K562 (cell line): ENCODE measurements at regions not wholly inside any gene's neighbourhood (a gene's known extent, or its start where the extent isn't known, plus 50 kb on each side); places are given as distances from the start of the nearest gene placed in this dataset.

Experiments used
- ATAC-seq: fragments of 200-7000 bp; cut with Tn5 transposase; 3 replicates; pipeline ENCODE4 v1.9.1; 2020; ENCODE audit warnings: moderate library complexity
- BruUV-seq: library from RNA; stranded (reverse); fragments of 400-500 nt; replicated peaks from 2 replicates; lab custom pipeline; 2021; lab: Mats Ljungman, UMichigan
- CTCF ChIA-PET: fragments of 300-600 bp; formaldehyde crosslinking; extraction: SDS; loops from one replicate; lab custom pipeline; 2021; ENCODE audit warnings: low intra/inter-chr PET ratio; lab: Yijun Ruan, JAX
- POLR2A ChIA-PET: fragments of 300-600, 350-650 bp; sonication (Branson Sonifier 250); formaldehyde crosslinking; extraction: SDS; loops from one replicate; lab custom pipeline; 2021; ENCODE audit warnings: antibody characterized with exemption, inconsistent platforms; lab: Yijun Ruan, JAX
- DNase-seq, 4 experiments: peaks; one replicate each; pipeline versions ENCODE4 v3.0.0 to v3.0.0-alpha.2; 2011 to 2018; ENCODE audit warnings: low spot score in 3 of 4, mixed read lengths in 3 of 4; ENCODE audit errors: extremely low read depth in 1 of 4
- FAIRE-seq: peaks from 2 replicates; lab custom pipeline; 2011; peaks lifted over from hg19 to GRCh38; lab: Jason Lieb, UNC
- H2AFZ ChIP-seq: 2 replicates; pipeline ENCODE4 v1.6.0; 2011; ENCODE audit warnings: low read depth, low read length, control low read depth, inconsistent platforms
- H3K27ac ChIP-seq: fragments of 200-600 bp; 3 replicates; pipeline ENCODE4 v1.8.0; 2011; ENCODE audit warnings: low read depth, mild to moderate bottlenecking, control low read depth, inconsistent platforms, low read length, moderate library complexity, mixed read lengths; ENCODE audit errors: extremely low read depth
- H3K27me3 ChIP-seq, 2 experiments: fragments of 300-600 bp in 1 of 2; 2 replicates in 1 of 2; 3 replicates in 1 of 2; pipeline versions ENCODE4 v1.6.0 to v1.8.0; 2011; ENCODE audit warnings: inconsistent platforms in 2 of 2, low read length in 2 of 2, mild to moderate bottlenecking in 1 of 2, mixed read lengths in 1 of 2, moderate library complexity in 1 of 2; ENCODE audit not compliant: control insufficient read depth in 2 of 2, insufficient read depth in 2 of 2
- H3K36me3 ChIP-seq: fragments of 300-600 bp; 3 replicates; pipeline ENCODE4 v1.8.0; 2011; ENCODE audit warnings: mild to moderate bottlenecking, low read length, inconsistent platforms; ENCODE audit not compliant: control insufficient read depth, insufficient read depth
- H3K4me1 ChIP-seq, 2 experiments: fragments of 200-600 bp in 1 of 2; replicated peaks in 1 of 2; 2 replicates in 1 of 2; 3 replicates in 1 of 2; pipeline versions ENCODE4 v1.5.1 to v1.8.0; 2011; ENCODE audit warnings: inconsistent platforms in 2 of 2, low read length in 2 of 2, mild to moderate bottlenecking in 1 of 2, mixed read lengths in 1 of 2, moderate library complexity in 1 of 2; ENCODE audit not compliant: control insufficient read depth in 2 of 2, insufficient read depth in 2 of 2
- H3K4me2 ChIP-seq: 2 replicates; pipeline ENCODE4 v1.6.1; 2011; ENCODE audit warnings: low read length, control low read depth, inconsistent platforms, mixed read lengths; ENCODE audit not compliant: insufficient read depth
- H3K4me3 ChIP-seq: fragments of 200-600 bp; sonication (generic), shearing (Covaris generic); 2 replicates; pipeline ENCODE4 v1.5.1; 2016; ENCODE audit warnings: control low read depth, inconsistent platforms
- H3K79me2 ChIP-seq: fragments of 200-600 bp; 3 replicates; pipeline ENCODE4 v1.8.0; 2011; ENCODE audit warnings: low read length, inconsistent platforms; ENCODE audit not compliant: control insufficient read depth, insufficient read depth
- H3K9ac ChIP-seq, 2 experiments: 2 replicates each; pipeline versions ENCODE4 v1.6.0 to v1.6.1; 2011; ENCODE audit warnings: low read depth in 2 of 2, low read length in 2 of 2, control low read depth in 1 of 2, inconsistent platforms in 1 of 2, mild to moderate bottlenecking in 1 of 2, mixed read lengths in 1 of 2; ENCODE audit not compliant: insufficient read depth in 1 of 2
- H3K9me1 ChIP-seq: one replicate; pipeline ENCODE4 v1.6.0; 2011; ENCODE audit warnings: inconsistent platforms, mild to moderate bottlenecking, low read length, moderate library complexity; ENCODE audit not compliant: control insufficient read depth, insufficient read depth
- H3K9me3 ChIP-seq: replicated peaks from 2 replicates; pipeline ENCODE4 v1.5.1; 2011; ENCODE audit warnings: low read depth, low read length, inconsistent platforms; ENCODE audit not compliant: control insufficient read depth, insufficient read depth
- H4K20me1 ChIP-seq: replicated peaks from 2 replicates; pipeline ENCODE4 v1.6.1; 2011; ENCODE audit warnings: low read length, inconsistent platforms, mixed read lengths; ENCODE audit not compliant: control insufficient read depth, insufficient read depth
- CUX1 ChIP-seq: fragments of 200-800 bp; sonication (Bioruptor generic); IDR thresholded peaks from 2 replicates; pipeline ENCODE4 v1.6.1; 2016; ENCODE audit warnings: missing genetic modification characterization, missing compliant biosample characterization
- ELF4 ChIP-seq: fragments of 450-650 bp; formaldehyde crosslinking; IDR thresholded peaks from 2 replicates; pipeline ENCODE4 v1.4.0; 2022; ENCODE audit warnings: missing genetic modification characterization
- HLTF ChIP-seq: fragments of 450-650 bp; IDR thresholded peaks from 2 replicates; pipeline ENCODE4 v1.6.1; 2016
- RUNX1 ChIP-seq: sonication (generic); IDR thresholded peaks from 2 replicates; pipeline ENCODE4 v1.6.1; 2016; ENCODE audit warnings: antibody characterized with exemption, low read depth
- SPI1 ChIP-seq: IDR thresholded peaks from 2 replicates; pipeline ENCODE4 v1.6.1; 2011; ENCODE audit warnings: low read depth, low read length, control low read depth, borderline replicate concordance
- SRSF3 ChIP-seq: fragments of 200-400 bp; formaldehyde crosslinking; IDR thresholded peaks from 2 replicates; pipeline ENCODE4 v1.6.1; 2016; ENCODE audit warnings: mild to moderate bottlenecking, low read length, moderate library complexity; ENCODE audit not compliant: insufficient read depth
- TFAP4 ChIP-seq: sonication (generic); formaldehyde crosslinking; IDR thresholded peaks from 2 replicates; pipeline ENCODE4 v1.8.0; 2022; ENCODE audit warnings: missing genetic modification reagents, mild to moderate bottlenecking, moderate library complexity, borderline replicate concordance
- ZC3H8 ChIP-seq: fragments of 450-650 bp; IDR thresholded peaks from 2 replicates; pipeline ENCODE4 v1.6.1; 2017
- ZKSCAN1 ChIP-seq: fragments of 150-350 bp; IDR thresholded peaks from 2 replicates; pipeline ENCODE4 v1.6.1; 2016; ENCODE audit warnings: low read depth, low read length
- ZMIZ1 ChIP-seq, 2 experiments: fragments of 150-350 bp in 1 of 2; IDR thresholded peaks; 2 replicates each; pipeline ENCODE4 v1.6.1; 2012 to 2016; ENCODE audit warnings: low read depth in 2 of 2, low read length in 2 of 2, mild to moderate bottlenecking in 1 of 2, moderate library complexity in 1 of 2
- WGBS: fragments of 100-300 bp; shearing (Covaris generic); methylation state at CpG from one replicate; pipeline ENCODE4 v1.1.6; 2016; ENCODE audit warnings: low coverage, mixed read lengths; ENCODE audit not compliant: insufficient coverage; ENCODE audit errors: missing lambda C conversion rate; 5-methylcytosine and 5-hydroxymethylcytosine counted together
- in situ Hi-C: fragments of 300-500 bp; cut with MboI; formaldehyde crosslinking; loops from 4 replicates; pipeline ENCODE4 v1.15.0; 2018; ENCODE audit warnings: inconsistent platforms, mixed read lengths
- intact Hi-C: fragments of 100-400 bp; cut with micrococcal nuclease; formaldehyde crosslinking; loops from 2 replicates; pipeline ENCODE4 v1.14.2; 2022

GRCh38 chr3:144809380-144809779, 837.8 kb downstream of the DIPK2A start:
- 0% methylated on average over 1 of the region's 1 CpG for WGBS

More at GRCh38 chr3:144809380-144809779, 837.8 kb downstream of the DIPK2A start:
- FAIRE-seq (no peak), ATAC-seq (no peak), DNase-seq (no peak)
- intact Hi-C loops, result no loop called here
- H3K36me3 ChIP-seq, result no peaks in the 10 kb centered on the region
- no TSS peak for BruUV-seq
- H3K27ac ChIP-seq, result no peak overlapping the region
- TF ChIP-seq ZKSCAN1, result no peak
- no peak for TF ChIP-seq SPI1
- no peak for TF ChIP-seq SRSF3
- no peak for TF ChIP-seq CUX1 (CRISPR knock-in tag)
- TF ChIP-seq ELF4 (CRISPR knock-in tag), result no peak
- TF ChIP-seq TFAP4 (CRISPR knock-in tag), result no peak
- TF ChIP-seq RUNX1, result no peak
- TF ChIP-seq HLTF, result no peak
- TF ChIP-seq ZMIZ1 (IDR thresholded peaks at IDR 0.05; ENCODE audit: low read depth in 2 of 2, low read length in 2 of 2), result no peak
- no peak for TF ChIP-seq ZC3H8
- no peaks in the 10 kb centered on the region; the same call in 1 of the 2 replicates for H3K9me3 ChIP-seq
- ChIA-PET CTCF (no interaction called here), POLR2A (interaction anchor here (0.7 kb wide), 1 partner anchor 39 kb away, joined by 3 read pairs; no protein-coding TSS in a partner anchor)
- no peaks in the 10 kb centered on the region for H3K27me3 ChIP-seq
- H3K4me2 ChIP-seq, result no peak overlapping the region
- no peak overlapping the region for H3K4me3 ChIP-seq
- in situ Hi-C loops, result no loop called here
- H4K20me1 ChIP-seq, result no peaks in the 10 kb centered on the region
- no peak overlapping the region for H3K9ac ChIP-seq
- H2AFZ ChIP-seq, result no peak overlapping the region
- H3K79me2 ChIP-seq, result no peaks in the 10 kb centered on the region
- no peaks in the 10 kb centered on the region for H3K4me1 ChIP-seq
- H3K9me1 ChIP-seq, result no peaks in the 10 kb centered on the region
